ENCODE measurements at regions not wholly inside any gene's neighbourhood (a gene's known extent, or its start where the extent isn't known, plus 50 kb on each side); places are given as distances from the start of the nearest gene placed in this dataset.

DNA sequence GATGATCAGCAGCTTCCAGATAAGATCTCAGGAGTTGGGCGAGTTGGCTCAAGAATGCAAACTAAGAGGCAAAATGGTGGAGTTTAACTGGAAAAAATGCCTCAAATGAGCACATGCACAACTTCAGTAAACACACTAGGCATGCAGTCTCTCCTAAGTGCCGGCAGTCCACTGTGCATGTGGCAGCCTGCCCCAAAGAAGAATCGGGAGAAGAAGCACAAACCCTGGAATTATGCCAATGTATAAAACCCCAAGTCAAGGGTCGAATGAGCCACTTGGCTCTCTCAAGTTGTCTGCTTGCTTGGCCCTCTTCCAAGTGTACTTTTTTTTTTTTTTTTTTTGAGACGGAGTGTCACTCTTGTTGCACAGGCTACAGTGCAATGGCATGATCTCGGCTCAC, 53.3 kb upstream of the SLITRK1 start:
- no peak for DNase-seq (ENCODE audit: low read depth)

All from fibroblast of the conjunctiva (primary cell).